Panc1 (cell line): ENCODE measurements at regions not wholly inside any gene's neighbourhood (a gene's known extent, or its start where the extent isn't known, plus 50 kb on each side); places are given as distances from the start of the nearest gene placed in this dataset.

Experiments
- ATAC-seq: fragments of 200-7000 bp; cut with Tn5 transposase; 2 replicates; pipeline ENCODE4 v1.9.1; 2020; ENCODE audit warnings: mild to moderate bottlenecking, moderate library complexity
- BruUV-seq: library from RNA; stranded (reverse); fragments of 400-500 nt; replicated peaks from 2 replicates; lab custom pipeline; 2021; lab: Mats Ljungman, UMichigan
- CTCF ChIA-PET: fragments of 300-600 bp; sonication (Branson Sonifier 250); formaldehyde crosslinking; loops from one replicate; lab custom pipeline; 2022; ENCODE audit warnings: antibody characterized with exemption; lab: Charles Lee
- POLR2A ChIA-PET: fragments of 300-600 bp; sonication (Branson Sonifier 250); formaldehyde crosslinking; loops from one replicate; lab custom pipeline; 2022; ENCODE audit warnings: antibody characterized with exemption; lab: Charles Lee
- DNase-seq: peaks from one replicate; pipeline ENCODE4 v3.0.0-alpha.2; 2010; ENCODE audit warnings: low read depth, low spot score
- H3K27ac ChIP-seq: 2 replicates; pipeline ENCODE4 v1.5.1; 2011; ENCODE audit warnings: mild to moderate bottlenecking, low read length, inconsistent platforms
- H3K27me3 ChIP-seq: fragments of 200-500 bp; sonication (Bioruptor generic); 2 replicates; pipeline ENCODE4 v1.6.0; 2014; ENCODE audit warnings: low read length, inconsistent platforms; ENCODE audit not compliant: control insufficient read depth, insufficient read depth
- H3K36me3 ChIP-seq: fragments of 200-500 bp; sonication (Bioruptor generic); 2 replicates; pipeline ENCODE4 v1.5.1; 2014; ENCODE audit warnings: inconsistent platforms, mild to moderate bottlenecking, low read length, moderate library complexity; ENCODE audit not compliant: control insufficient read depth, insufficient read depth
- H3K4me1 ChIP-seq: 2 replicates; pipeline ENCODE4 v1.5.1; 2011; ENCODE audit warnings: inconsistent platforms, mild to moderate bottlenecking, low read length, moderate library complexity; ENCODE audit not compliant: control insufficient read depth, insufficient read depth
- H3K4me3 ChIP-seq, 2 experiments: 2 replicates each; pipeline ENCODE4 v1.5.1; 2011 to 2012; ENCODE audit warnings: low read depth in 2 of 2, low read length in 2 of 2, mild to moderate bottlenecking in 2 of 2, inconsistent platforms in 1 of 2, moderate library complexity in 1 of 2
- H3K9me3 ChIP-seq: fragments of 200-500 bp; sonication (Bioruptor generic); 2 replicates; pipeline ENCODE4 v1.5.1; 2014; ENCODE audit warnings: low read depth, mild to moderate bottlenecking, inconsistent platforms, low read length, moderate library complexity; ENCODE audit not compliant: control insufficient read depth, insufficient read depth
- CTCF ChIP-seq: fragments of 450-650 bp; IDR thresholded peaks from 2 replicates; pipeline ENCODE4 v1.5.1; 2017; ENCODE audit warnings: mild to moderate bottlenecking
- POLR2AphosphoS5 ChIP-seq: IDR thresholded peaks from 2 replicates; pipeline ENCODE4 v1.6.1; 2012; ENCODE audit warnings: mild to moderate bottlenecking, low read depth, low read length, moderate library complexity
- SIN3A ChIP-seq: IDR thresholded peaks from 2 replicates; pipeline ENCODE4 v1.6.1; 2012; ENCODE audit warnings: low read depth, mild to moderate bottlenecking, low read length, moderate library complexity, borderline replicate concordance; ENCODE audit not compliant: insufficient read depth
- TCF7L2 ChIP-seq: IDR thresholded peaks from 2 replicates; pipeline ENCODE4 v1.6.1; 2011; ENCODE audit warnings: mild to moderate bottlenecking, low read depth, low read length, inconsistent platforms
- in situ Hi-C: cut with HindIII; loops from 2 replicates; pipeline ENCODE4 v1.10.0; 2016; ENCODE audit warnings: low sequenced_read_pairs, low pct_unique_long_range_greater_than_20kb
- intact Hi-C: fragments of 100-400 bp; cut with micrococcal nuclease; formaldehyde crosslinking; loops from one replicate; pipeline ENCODE4 v1.10.0; 2022; ENCODE audit not compliant: unreplicated experiment
- TF ChIP-seq, protein P1 (sequence below), 2 experiments: IDR thresholded peaks; 2 replicates each; pipeline ENCODE4 v1.6.1; 2011 to 2012; ENCODE audit warnings: low read depth in 2 of 2, control low read depth in 1 of 2, low read length in 1 of 2, mild to moderate bottlenecking in 1 of 2, moderate library complexity in 1 of 2; ENCODE audit not compliant: insufficient read depth in 1 of 2

DNA sequence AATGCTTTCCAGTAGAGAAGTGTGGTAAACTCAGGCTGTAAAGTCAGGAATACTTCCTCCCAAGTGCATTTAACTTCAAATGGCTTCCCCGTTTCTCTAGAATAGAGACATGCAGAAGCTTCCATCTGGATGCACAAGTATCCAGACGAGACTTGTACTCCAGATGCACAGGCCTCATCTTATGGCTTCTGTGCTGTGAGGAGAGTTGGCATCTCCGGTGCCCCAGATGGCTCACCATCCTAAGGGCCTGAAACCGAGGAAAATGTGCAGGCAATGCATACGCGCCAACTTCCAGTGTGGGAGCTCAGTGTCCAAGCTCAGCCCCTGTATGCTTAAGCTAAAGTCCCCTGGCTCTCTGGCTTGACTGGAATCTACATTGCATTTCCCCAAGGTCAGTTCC is 184.0 kb upstream of the TBL1X start:
- in situ Hi-C loops (no loop called here), intact Hi-C loops (loop anchor here (10.0 kb wide), 1 partner anchor 1444 kb away; no protein-coding TSS in a partner anchor)
- ChIA-PET CTCF (no interaction called here), POLR2A (no interaction called here)
- no peak for ATAC-seq
- Histone ChIP-seq H3K27me3 (no peaks in the 10 kb centered on the region), H3K36me3 (no peaks in the 10 kb centered on the region), H3K27ac (no peak overlapping the region), H3K4me3 (no peak overlapping the region), H3K9me3 (no peaks in the 10 kb centered on the region), H3K4me1 (no peaks in the 10 kb centered on the region)
- no peak for TF ChIP-seq TCF7L2
- TF ChIP-seq, protein P1, sequence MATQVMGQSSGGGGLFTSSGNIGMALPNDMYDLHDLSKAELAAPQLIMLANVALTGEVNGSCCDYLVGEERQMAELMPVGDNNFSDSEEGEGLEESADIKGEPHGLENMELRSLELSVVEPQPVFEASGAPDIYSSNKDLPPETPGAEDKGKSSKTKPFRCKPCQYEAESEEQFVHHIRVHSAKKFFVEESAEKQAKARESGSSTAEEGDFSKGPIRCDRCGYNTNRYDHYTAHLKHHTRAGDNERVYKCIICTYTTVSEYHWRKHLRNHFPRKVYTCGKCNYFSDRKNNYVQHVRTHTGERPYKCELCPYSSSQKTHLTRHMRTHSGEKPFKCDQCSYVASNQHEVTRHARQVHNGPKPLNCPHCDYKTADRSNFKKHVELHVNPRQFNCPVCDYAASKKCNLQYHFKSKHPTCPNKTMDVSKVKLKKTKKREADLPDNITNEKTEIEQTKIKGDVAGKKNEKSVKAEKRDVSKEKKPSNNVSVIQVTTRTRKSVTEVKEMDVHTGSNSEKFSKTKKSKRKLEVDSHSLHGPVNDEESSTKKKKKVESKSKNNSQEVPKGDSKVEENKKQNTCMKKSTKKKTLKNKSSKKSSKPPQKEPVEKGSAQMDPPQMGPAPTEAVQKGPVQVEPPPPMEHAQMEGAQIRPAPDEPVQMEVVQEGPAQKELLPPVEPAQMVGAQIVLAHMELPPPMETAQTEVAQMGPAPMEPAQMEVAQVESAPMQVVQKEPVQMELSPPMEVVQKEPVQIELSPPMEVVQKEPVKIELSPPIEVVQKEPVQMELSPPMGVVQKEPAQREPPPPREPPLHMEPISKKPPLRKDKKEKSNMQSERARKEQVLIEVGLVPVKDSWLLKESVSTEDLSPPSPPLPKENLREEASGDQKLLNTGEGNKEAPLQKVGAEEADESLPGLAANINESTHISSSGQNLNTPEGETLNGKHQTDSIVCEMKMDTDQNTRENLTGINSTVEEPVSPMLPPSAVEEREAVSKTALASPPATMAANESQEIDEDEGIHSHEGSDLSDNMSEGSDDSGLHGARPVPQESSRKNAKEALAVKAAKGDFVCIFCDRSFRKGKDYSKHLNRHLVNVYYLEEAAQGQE (IDR thresholded peaks at IDR 0.05; ENCODE audit: insufficient read depth in 1 of 2, low read depth in 2 of 2, low read length in 1 of 2), result no peak
- TF ChIP-seq SIN3A, result no peak
- no peak for TF ChIP-seq POLR2AphosphoS5
- no peak for TF ChIP-seq CTCF
- no peak for DNase-seq
- no TSS peak for BruUV-seq

- CTCF ChIA-PET, result no interaction called here
- H3K4me1 ChIP-seq, result no peaks in the 10 kb centered on the region
- POLR2A ChIA-PET, result no interaction called here
- no peak for DNase-seq
- H3K27me3 ChIP-seq, result no peaks in the 10 kb centered on the region
- no peak overlapping the region for H3K27ac ChIP-seq
- ATAC-seq, result no peak
- no TSS peak for BruUV-seq
- intact Hi-C loops (loop anchor here (10.0 kb wide), 1 partner anchor 1442 kb away; no protein-coding TSS in a partner anchor), in situ Hi-C loops (no loop called here)
- H3K4me3 ChIP-seq, result no peak overlapping the region
- TF ChIP-seq TCF7L2 (no peak), POLR2AphosphoS5 (no peak), SIN3A (no peak), CTCF (no peak)
- TF ChIP-seq, protein P1 (IDR thresholded peaks at IDR 0.05; ENCODE audit: insufficient read depth in 1 of 2, low read depth in 2 of 2, low read length in 1 of 2), result no peak
- no peaks in the 10 kb centered on the region for H3K36me3 ChIP-seq
- H3K9me3 ChIP-seq, result no peaks in the 10 kb centered on the region
Observed at GRCh38 chrX:9282325-9282724, 182.5 kb upstream of the TBL1X start.
